IMR-90 (cell line): ENCODE measurements at regions not wholly inside any gene's neighbourhood (a gene's known extent, or its start where the extent isn't known, plus 50 kb on each side); places are given as distances from the start of the nearest gene placed in this dataset.

ENCODE experiments used
- ATAC-seq: fragments of 200-7000 bp; cut with Tn5 transposase; 2 replicates; pipeline ENCODE4 v1.9.1; 2020; ENCODE audit warnings: low read depth, mild to moderate bottlenecking, moderate library complexity
- BruUV-seq: library from RNA; stranded (reverse); fragments of 400-500 nt; replicated peaks from 2 replicates; lab custom pipeline; 2021; lab: Mats Ljungman, UMichigan
- CTCF ChIA-PET: fragments of 300-600 bp; formaldehyde crosslinking; extraction: SDS; loops from one replicate; lab custom pipeline; 2021; ENCODE audit warnings: antibody characterized with exemption; lab: Yijun Ruan, JAX
- POLR2A ChIA-PET: fragments of 300-600 bp; sonication (Branson Sonifier 250); formaldehyde crosslinking; loops from one replicate; lab custom pipeline; 2022; ENCODE audit warnings: antibody characterized with exemption; ENCODE audit not compliant: unreplicated experiment; lab: Charles Lee
- DNase-seq: peaks from one replicate; pipeline ENCODE4 v3.0.0; 2013
- H2AFZ ChIP-seq: replicated peaks from 2 replicates; pipeline ENCODE3; 2013; ENCODE audit warnings: low read length, mild to moderate bottlenecking; ENCODE audit not compliant: poor library complexity
- H2AK5ac ChIP-seq: 2 replicates; pipeline ENCODE4 v1.6.1; 2013; ENCODE audit warnings: low read depth, low read length, inconsistent platforms
- H2AK9ac ChIP-seq: replicated peaks from 2 replicates; pipeline ENCODE3; 2013; ENCODE audit warnings: mild to moderate bottlenecking, low read depth, low read length, moderate library complexity; ENCODE audit not compliant: poor library complexity
- H2BK120ac ChIP-seq: 2 replicates; pipeline ENCODE4 v1.6.1; 2013; ENCODE audit warnings: low read depth, low read length, inconsistent platforms
- H2BK15ac ChIP-seq: 3 replicates; pipeline ENCODE4 v1.6.1; 2013; ENCODE audit warnings: low read depth, low read length, inconsistent platforms
- H2BK20ac ChIP-seq: 2 replicates; pipeline ENCODE4 v1.6.1; 2013; ENCODE audit warnings: low read depth, mild to moderate bottlenecking, inconsistent platforms, low read length, moderate library complexity
- H2BK5ac ChIP-seq: 2 replicates; pipeline ENCODE4 v1.6.1; 2013; ENCODE audit warnings: mild to moderate bottlenecking, low read depth, low read length, inconsistent platforms; ENCODE audit not compliant: poor library complexity, severe bottlenecking
- H3K14ac ChIP-seq: replicated peaks from 2 replicates; pipeline ENCODE4 v1.6.1; 2013; ENCODE audit warnings: low read depth, low read length, inconsistent platforms
- H3K18ac ChIP-seq: 2 replicates; pipeline ENCODE4 v1.6.1; 2013; ENCODE audit warnings: low read depth, low read length, control low read depth
- H3K23ac ChIP-seq: 2 replicates; pipeline ENCODE4 v1.6.1; 2013; ENCODE audit warnings: low read depth, low read length, inconsistent platforms
- H3K27ac ChIP-seq: 2 replicates; pipeline ENCODE4 v1.5.1; 2013; ENCODE audit warnings: mild to moderate bottlenecking, control low read depth, low read length; ENCODE audit not compliant: insufficient read depth
- H3K27me3 ChIP-seq: 2 replicates; pipeline ENCODE4 v1.6.1; 2013; ENCODE audit warnings: low read length; ENCODE audit not compliant: control insufficient read depth, insufficient read depth
- H3K36me3 ChIP-seq: 2 replicates; pipeline ENCODE4 v1.6.1; 2013; ENCODE audit warnings: low read length, mixed read lengths; ENCODE audit not compliant: control insufficient read depth, insufficient read depth
- H3K4ac ChIP-seq: 2 replicates; pipeline ENCODE4 v1.6.1; 2013; ENCODE audit warnings: low read depth, low read length, inconsistent platforms
- H3K4me1 ChIP-seq: 2 replicates; pipeline ENCODE4 v1.6.1; 2013; ENCODE audit warnings: low read length, mixed read lengths; ENCODE audit not compliant: control insufficient read depth, insufficient read depth
- H3K4me2 ChIP-seq: 2 replicates; pipeline ENCODE4 v1.6.1; 2013; ENCODE audit warnings: low read depth, mild to moderate bottlenecking, control low read depth, low read length, moderate library complexity
- H3K4me3 ChIP-seq: 2 replicates; pipeline ENCODE4 v1.5.1; 2013; ENCODE audit warnings: low read depth, mild to moderate bottlenecking, control low read depth, low read length, moderate library complexity; ENCODE audit not compliant: insufficient read depth
- H3K56ac ChIP-seq: 2 replicates; pipeline ENCODE4 v1.6.1; 2013; ENCODE audit warnings: low read length, inconsistent platforms; ENCODE audit not compliant: insufficient read depth; ENCODE audit errors: extremely low read depth
- H3K79me1 ChIP-seq, 2 experiments: 2 replicates each; pipeline ENCODE4 v1.6.1; 2013; ENCODE audit warnings: low read length in 2 of 2, inconsistent platforms in 1 of 2, low read depth in 1 of 2
- H3K9ac ChIP-seq: 2 replicates; pipeline ENCODE4 v1.6.1; 2013; ENCODE audit warnings: low read depth, low read length, control low read depth
- H3K9me1 ChIP-seq: 2 replicates; pipeline ENCODE4 v1.6.1; 2013; ENCODE audit warnings: low read length, inconsistent platforms; ENCODE audit not compliant: insufficient read depth
- H3K9me3 ChIP-seq: 2 replicates; pipeline ENCODE4 v1.6.1; 2013; ENCODE audit warnings: low read length; ENCODE audit not compliant: control insufficient read depth, insufficient read depth
- H4K20me1 ChIP-seq: 2 replicates; pipeline ENCODE4 v1.6.1; 2013; ENCODE audit warnings: low read length, inconsistent platforms; ENCODE audit not compliant: insufficient read depth
- H4K5ac ChIP-seq: 2 replicates; pipeline ENCODE4 v1.6.1; 2013; ENCODE audit warnings: mild to moderate bottlenecking, low read depth, low read length, control low read depth
- H4K8ac ChIP-seq, 2 experiments: 2 replicates each; pipeline ENCODE4 v1.6.1; 2013; ENCODE audit warnings: low read depth in 2 of 2, low read length in 2 of 2, control low read depth in 1 of 2, inconsistent platforms in 1 of 2
- H4K91ac ChIP-seq: 2 replicates; pipeline ENCODE4 v1.6.1; 2013; ENCODE audit warnings: low read depth, low read length, inconsistent platforms; ENCODE audit not compliant: insufficient read depth
- BHLHE40 ChIP-seq: fragments of 150-350 bp; IDR thresholded peaks from 2 replicates; pipeline ENCODE4 v1.6.1; 2016; ENCODE audit warnings: mild to moderate bottlenecking, low read depth, low read length
- CEBPB ChIP-seq: IDR thresholded peaks from 2 replicates; pipeline ENCODE4 v1.6.1; 2012; ENCODE audit warnings: low read depth, low read length, improper control_type of control experiment
- CHD1 ChIP-seq: IDR thresholded peaks from 2 replicates; pipeline ENCODE4 v1.6.1; 2012; ENCODE audit warnings: low read depth, low read length, improper control_type of control experiment
- FOS ChIP-seq: fragments of 150-350 bp; IDR thresholded peaks from 2 replicates; pipeline ENCODE4 v1.6.1; 2016; ENCODE audit warnings: low read depth, low read length
- MAFK ChIP-seq: IDR thresholded peaks from 2 replicates; pipeline ENCODE4 v1.6.1; 2012; ENCODE audit warnings: low read depth, low read length, improper control_type of control experiment
- MAZ ChIP-seq: IDR thresholded peaks from 2 replicates; pipeline ENCODE4 v1.6.1; 2012; ENCODE audit warnings: low read depth, mild to moderate bottlenecking, low read length, improper control_type of control experiment, moderate library complexity, borderline replicate concordance
- MXI1 ChIP-seq: IDR thresholded peaks from 2 replicates; pipeline ENCODE4 v1.6.1; 2012; ENCODE audit warnings: low read depth, mild to moderate bottlenecking, low read length, moderate library complexity, borderline replicate concordance
- NFE2L2 ChIP-seq: fragments of 150-350 bp; IDR thresholded peaks from 2 replicates; pipeline ENCODE4 v1.6.1; 2016; ENCODE audit warnings: low read depth, mild to moderate bottlenecking, low read length
- POLR2A ChIP-seq: IDR thresholded peaks from 2 replicates; pipeline ENCODE4 v1.6.1; 2012; ENCODE audit warnings: mild to moderate bottlenecking, low read depth, low read length
- RAD21 ChIP-seq: IDR thresholded peaks from 2 replicates; pipeline ENCODE4 v1.6.1; 2012; ENCODE audit warnings: low read length, improper control_type of control experiment
- RCOR1 ChIP-seq: IDR thresholded peaks from 2 replicates; pipeline ENCODE4 v1.6.1; 2012; ENCODE audit warnings: mild to moderate bottlenecking, low read length, improper control_type of control experiment; ENCODE audit not compliant: insufficient replicate concordance
- RFX5 ChIP-seq: IDR thresholded peaks from 2 replicates; pipeline ENCODE4 v1.8.0; 2012; ENCODE audit warnings: low read depth, mild to moderate bottlenecking, low read length, moderate library complexity
- SMC3 ChIP-seq: fragments of 150-350 bp; IDR thresholded peaks from 2 replicates; pipeline ENCODE4 v1.6.1; 2016; ENCODE audit warnings: low read depth, mild to moderate bottlenecking, antibody characterized with exemption, low read length, moderate library complexity
- WGBS, 2 experiments: methylation state at CpG; one replicate each; pipeline versions ENCODE4 v1.1.5 to v1.1.7; 2013; ENCODE audit warnings: missing lambda C conversion rate in 2 of 2; ENCODE audit not compliant: insufficient read length in 1 of 2; ENCODE audit errors: extremely low coverage in 2 of 2; 5-methylcytosine and 5-hydroxymethylcytosine counted together
- dilution Hi-C: fragments of 300-500 bp; cut with HindIII; formaldehyde crosslinking; loops from one replicate; pipeline ENCODE4 v1.14.3; 2018; ENCODE audit warnings: low sequenced_read_pairs; ENCODE audit not compliant: unreplicated experiment
- in situ Hi-C: fragments of 300-500 bp; cut with MboI; formaldehyde crosslinking; loops from 3 replicates; pipeline ENCODE4 v1.14.3; 2019; ENCODE audit warnings: low sequenced_read_pairs, inconsistent platforms, mixed read lengths
- intact Hi-C: fragments of 100-400 bp; cut with micrococcal nuclease; formaldehyde crosslinking; loops from 2 replicates; pipeline ENCODE4 v1.10.0; 2022
- TF ChIP-seq, protein P1 (sequence below): conservative IDR thresholded peaks from 2 replicates; pipeline ENCODE4 v1.5.1; 2012; ENCODE audit warnings: mild to moderate bottlenecking, low read depth, low read length, improper control_type of control experiment
- TF ChIP-seq, protein P2 (sequence below): fragments of 150-350 bp; IDR thresholded peaks from 2 replicates; pipeline ENCODE4 v1.6.1; 2016; ENCODE audit warnings: low read depth, mild to moderate bottlenecking, low read length, moderate library complexity, borderline replicate concordance
- TF ChIP-seq, protein P3 (sequence below): fragments of 150-350 bp; IDR thresholded peaks from 2 replicates; pipeline ENCODE4 v1.6.1; 2017; ENCODE audit warnings: mild to moderate bottlenecking, antibody characterized with exemption, low read length, low read depth

DNA sequence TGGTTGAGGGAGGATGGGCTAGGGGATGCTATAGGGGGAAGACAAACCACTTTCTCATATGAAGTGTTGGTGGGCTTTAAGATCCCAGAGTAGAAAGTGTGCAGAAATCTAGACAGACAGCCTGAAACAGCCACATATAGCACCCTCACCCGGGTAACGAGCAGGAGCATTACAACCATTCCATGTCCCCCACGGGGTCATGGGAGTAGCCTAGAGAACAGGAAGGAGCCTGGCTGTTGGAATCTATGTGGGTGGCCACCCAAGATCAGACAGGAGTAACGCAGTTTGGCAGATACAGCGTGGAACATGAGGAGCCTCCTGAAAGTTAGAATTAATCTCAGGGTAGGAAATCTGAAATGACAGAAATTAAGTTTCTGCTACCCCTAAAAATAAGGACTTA lies 146.1 kb upstream of the RAI14 start:
- H3K56ac ChIP-seq, result no peak overlapping the region
- no peak overlapping the region for H2AFZ ChIP-seq
- no peaks in the 10 kb centered on the region for H3K9me1 ChIP-seq
- peak; percentile 53 for ATAC-seq
- ChIA-PET CTCF (interaction anchor here (1.3 kb wide), 1 partner anchor 24 kb away, joined by 5 read pairs; no protein-coding TSS in a partner anchor), POLR2A (no interaction called here)
- no peak overlapping the region for H3K9ac ChIP-seq
- H4K5ac ChIP-seq, result peak overlapping the region; percentile 60; the same call in 1 of the 2 replicates
- H3K27ac ChIP-seq, result no peak overlapping the region
- H3K27me3 ChIP-seq, result no peaks in the 10 kb centered on the region
- H2BK20ac ChIP-seq, result 0 out of 2 replicates have a peak overlapping the region, but pooled peaks have one; percentile 22
- in situ Hi-C loops, result no loop called here
- H3K18ac ChIP-seq, result peak overlapping the region; percentile 85
- H3K23ac ChIP-seq, result no peak overlapping the region
- TF ChIP-seq NFE2L2, result no peak
- TF ChIP-seq RAD21, result no peak
- TF ChIP-seq MAFK, result no peak
- TF ChIP-seq CHD1, result no peak
- TF ChIP-seq, protein P1, sequence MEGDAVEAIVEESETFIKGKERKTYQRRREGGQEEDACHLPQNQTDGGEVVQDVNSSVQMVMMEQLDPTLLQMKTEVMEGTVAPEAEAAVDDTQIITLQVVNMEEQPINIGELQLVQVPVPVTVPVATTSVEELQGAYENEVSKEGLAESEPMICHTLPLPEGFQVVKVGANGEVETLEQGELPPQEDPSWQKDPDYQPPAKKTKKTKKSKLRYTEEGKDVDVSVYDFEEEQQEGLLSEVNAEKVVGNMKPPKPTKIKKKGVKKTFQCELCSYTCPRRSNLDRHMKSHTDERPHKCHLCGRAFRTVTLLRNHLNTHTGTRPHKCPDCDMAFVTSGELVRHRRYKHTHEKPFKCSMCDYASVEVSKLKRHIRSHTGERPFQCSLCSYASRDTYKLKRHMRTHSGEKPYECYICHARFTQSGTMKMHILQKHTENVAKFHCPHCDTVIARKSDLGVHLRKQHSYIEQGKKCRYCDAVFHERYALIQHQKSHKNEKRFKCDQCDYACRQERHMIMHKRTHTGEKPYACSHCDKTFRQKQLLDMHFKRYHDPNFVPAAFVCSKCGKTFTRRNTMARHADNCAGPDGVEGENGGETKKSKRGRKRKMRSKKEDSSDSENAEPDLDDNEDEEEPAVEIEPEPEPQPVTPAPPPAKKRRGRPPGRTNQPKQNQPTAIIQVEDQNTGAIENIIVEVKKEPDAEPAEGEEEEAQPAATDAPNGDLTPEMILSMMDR, result no peak
- no peak for TF ChIP-seq POLR2A
- no peak for TF ChIP-seq MXI1
- TF ChIP-seq CEBPB, result no peak
- TF ChIP-seq MAZ, result no peak
- TF ChIP-seq, protein P2, sequence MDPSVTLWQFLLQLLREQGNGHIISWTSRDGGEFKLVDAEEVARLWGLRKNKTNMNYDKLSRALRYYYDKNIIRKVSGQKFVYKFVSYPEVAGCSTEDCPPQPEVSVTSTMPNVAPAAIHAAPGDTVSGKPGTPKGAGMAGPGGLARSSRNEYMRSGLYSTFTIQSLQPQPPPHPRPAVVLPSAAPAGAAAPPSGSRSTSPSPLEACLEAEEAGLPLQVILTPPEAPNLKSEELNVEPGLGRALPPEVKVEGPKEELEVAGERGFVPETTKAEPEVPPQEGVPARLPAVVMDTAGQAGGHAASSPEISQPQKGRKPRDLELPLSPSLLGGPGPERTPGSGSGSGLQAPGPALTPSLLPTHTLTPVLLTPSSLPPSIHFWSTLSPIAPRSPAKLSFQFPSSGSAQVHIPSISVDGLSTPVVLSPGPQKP, result no peak
- no peak for TF ChIP-seq RCOR1
- TF ChIP-seq RFX5, result no peak
- no peak for TF ChIP-seq BHLHE40
- TF ChIP-seq, protein P3, sequence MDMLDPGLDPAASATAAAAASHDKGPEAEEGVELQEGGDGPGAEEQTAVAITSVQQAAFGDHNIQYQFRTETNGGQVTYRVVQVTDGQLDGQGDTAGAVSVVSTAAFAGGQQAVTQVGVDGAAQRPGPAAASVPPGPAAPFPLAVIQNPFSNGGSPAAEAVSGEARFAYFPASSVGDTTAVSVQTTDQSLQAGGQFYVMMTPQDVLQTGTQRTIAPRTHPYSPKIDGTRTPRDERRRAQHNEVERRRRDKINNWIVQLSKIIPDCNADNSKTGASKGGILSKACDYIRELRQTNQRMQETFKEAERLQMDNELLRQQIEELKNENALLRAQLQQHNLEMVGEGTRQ, result no peak
- TF ChIP-seq SMC3, result no peak
- no peak for TF ChIP-seq FOS
- H2BK120ac ChIP-seq, result peak overlapping the region; percentile 4; the same call in 1 of the 2 replicates
- H4K91ac ChIP-seq, result 0 out of 2 replicates have a peak overlapping the region, but pooled peaks have one; percentile 18
- dilution Hi-C loops, result no loop called here
- no peaks in the 10 kb centered on the region for H4K20me1 ChIP-seq
- H4K8ac ChIP-seq, result peak overlapping the region in 1 of 2 experiments; percentile 16; a peak in 2 of 4 replicates
- no peak overlapping the region for H2BK5ac ChIP-seq
- no peak overlapping the region for H3K4ac ChIP-seq
- H2AK5ac ChIP-seq, result no peak overlapping the region
- no peaks in the 10 kb centered on the region for H3K36me3 ChIP-seq
- BruUV-seq, result no TSS peak
- no peaks in the 10 kb centered on the region for H3K9me3 ChIP-seq
- DNase-seq, result no peak
- peak overlapping the region; percentile 66; the same call in 1 of the 3 replicates for H2BK15ac ChIP-seq
- no peak overlapping the region for H3K14ac ChIP-seq
- no peaks in the 10 kb centered on the region for H3K79me1 ChIP-seq
- no peak overlapping the region for H2AK9ac ChIP-seq
- peak overlapping the region; percentile 28; the same call in 1 of the 2 replicates for H3K4me2 ChIP-seq
- intact Hi-C loops, result no loop called here
- H3K4me3 ChIP-seq, result no peak overlapping the region
- WGBS, 2 experiments, result no CpG with 5 or more reads among the region's 5 CpGs
- H3K4me1 ChIP-seq, result peaks cover 17% of the 10 kb centered on the region
